GM19035 (cell line): ENCODE measurements at regions not wholly inside any gene's neighbourhood (a gene's known extent, or its start where the extent isn't known, plus 50 kb on each side); places are given as distances from the start of the nearest gene placed in this dataset.
"Not testable (repeated sequence)": the region's sequence is repeated elsewhere in the genome, so short reads cannot be mapped to it uniquely, and the experiment has no call there.

Experiments
- ATAC-seq: cut with Tn5 transposase; IDR thresholded peaks from one replicate; pipeline ENCODE4 v1.9.1; 2021; ENCODE audit not compliant: unreplicated experiment

GRCh38 chr10:63003816-63004453, 129.2 kb upstream of the NRBF2 start:
- no peak for ATAC-seq

- ATAC-seq, result no peak
These were observed 136.2 kb upstream of the NRBF2 start for GRCh38 chr10:62996925-62997324.

- ATAC-seq, result no peak
These were observed 136.6 kb upstream of the NRBF2 start for GRCh38 chr10:62996516-62996915.

GRCh38 chr10:62993121-62993520, 140.0 kb upstream of the NRBF2 start:
- no peak for ATAC-seq

GRCh38 chr10:62992145-62992721, 140.9 kb upstream of the NRBF2 start:
- ATAC-seq, result no peak

GRCh38 chr10:62990126-62990525, 143.0 kb upstream of the NRBF2 start:
- no peak for ATAC-seq

GRCh38 chr10:62985807-62986600, 147.1 kb upstream of the NRBF2 start:
- no peak for ATAC-seq

- no peak for ATAC-seq
These were observed 152.0 kb upstream of the NRBF2 start for GRCh38 chr10:62981096-62981495.

GRCh38 chr10:62980687-62981086, 152.4 kb upstream of the NRBF2 start:
- ATAC-seq, result no peak

- no peak for ATAC-seq
These were observed 153.2 kb upstream of the NRBF2 start for GRCh38 chr10:62979921-62980320.

- ATAC-seq, result no peak
These were observed 154.6 kb upstream of the NRBF2 start for GRCh38 chr10:62978482-62978881.

GRCh38 chr10:62974795-62975194, 158.3 kb upstream of the NRBF2 start:
- not testable (repeated sequence) for ATAC-seq

GRCh38 chr10:62972103-62972502, 155.9 kb upstream of the EGR2 start:
- no peak for ATAC-seq

- ATAC-seq, result no peak
These were observed 147.9 kb upstream of the EGR2 start for GRCh38 chr10:62964026-62964425.

- ATAC-seq, result no peak
These were observed 145.9 kb upstream of the EGR2 start for GRCh38 chr10:62961951-62962523.

- no peak for ATAC-seq
These were observed 144.2 kb upstream of the EGR2 start for GRCh38 chr10:62960416-62960815.

GRCh38 chr10:62959553-62959952, 143.4 kb upstream of the EGR2 start:
- no peak for ATAC-seq

- ATAC-seq, result no peak
These were observed 142.8 kb upstream of the EGR2 start for GRCh38 chr10:62958980-62959379.

GRCh38 chr10:62946278-62946677, 130.1 kb upstream of the EGR2 start:
- no peak for ATAC-seq

GRCh38 chr10:62939698-62940097, 123.5 kb upstream of the EGR2 start:
- ATAC-seq, result no peak

GRCh38 chr10:62938672-62939071, 122.5 kb upstream of the EGR2 start:
- ATAC-seq, result no peak

GRCh38 chr10:62937674-62938073, 121.5 kb upstream of the EGR2 start:
- ATAC-seq, result no peak
